Spinal cord (tissue), 9 donors: ENCODE measurements at regions not wholly inside any gene's neighbourhood (a gene's known extent, or its start where the extent isn't known, plus 50 kb on each side); places are given as distances from the start of the nearest gene placed in this dataset.

Experiments
- DNase-seq, 6 donors: peaks; one replicate each; pipeline versions ENCODE4 v3.0.0 to v3.0.0-alpha.2; 2013 to 2015; ENCODE audit warnings: low spot score in 6 of 6, low read depth in 4 of 6
- H3K27ac ChIP-seq: one replicate; pipeline ENCODE4 v1.5.1; 2013; ENCODE audit warnings: low read depth, low read length, control low read depth
- H3K27me3 ChIP-seq: one replicate; pipeline ENCODE4 v1.6.1; 2013; ENCODE audit warnings: low read length; ENCODE audit not compliant: control insufficient read depth, insufficient read depth
- H3K36me3 ChIP-seq: one replicate; pipeline ENCODE4 v1.6.1; 2013; ENCODE audit warnings: low read length; ENCODE audit not compliant: control insufficient read depth, insufficient read depth
- H3K4me1 ChIP-seq: one replicate; pipeline ENCODE4 v1.6.1; 2013; ENCODE audit warnings: low read length; ENCODE audit not compliant: control insufficient read depth, insufficient read depth
- H3K4me3 ChIP-seq: one replicate; pipeline ENCODE4 v1.5.1; 2013; ENCODE audit warnings: low read depth, low read length, control low read depth
- H3K9me3 ChIP-seq: one replicate; pipeline ENCODE4 v1.6.1; 2013; ENCODE audit warnings: low read length; ENCODE audit not compliant: control insufficient read depth, insufficient read depth
- WGBS: methylation state at CpG from one replicate; pipeline ENCODE4 v1.1.5; 2013; ENCODE audit warnings: missing lambda C conversion rate; ENCODE audit not compliant: insufficient coverage; 5-methylcytosine and 5-hydroxymethylcytosine counted together
- donor health status: healthy.

- DNase-seq: no peak
- H3K4me1 ChIP-seq: no peaks in the 10 kb centered on the region
- H3K36me3 ChIP-seq: no peaks in the 10 kb centered on the region
- WGBS: 95% methylated on average over 2 of the region's 3 CpGs
- H3K4me3 ChIP-seq: no peak overlapping the region
- H3K27me3 ChIP-seq: no peaks in the 10 kb centered on the region
- no peaks in the 10 kb centered on the region for H3K9me3 ChIP-seq
- no peak overlapping the region for H3K27ac ChIP-seq
Observed at GRCh38 chr12:115323223-115323905, 639.4 kb upstream of the TBX3 start.

- DNase-seq: no peak
- H3K9me3 ChIP-seq: no peaks in the 10 kb centered on the region
- H3K36me3 ChIP-seq: no peaks in the 10 kb centered on the region
- H3K27ac ChIP-seq: no peak overlapping the region
- H3K27me3 ChIP-seq: no peaks in the 10 kb centered on the region
- no peaks in the 10 kb centered on the region for H3K4me1 ChIP-seq
- WGBS: 48% methylated on average over 3 of the region's 4 CpGs
- H3K4me3 ChIP-seq: no peak overlapping the region
Observed at GRCh38 chr12:115322275-115322674, 638.3 kb upstream of the TBX3 start.

- no peak for DNase-seq
- Histone ChIP-seq H3K27me3 (no peaks in the 10 kb centered on the region), H3K4me1 (no peaks in the 10 kb centered on the region), H3K27ac (no peak overlapping the region), H3K9me3 (no peaks in the 10 kb centered on the region), H3K4me3 (no peak overlapping the region), H3K36me3 (no peaks in the 10 kb centered on the region)
- 84% methylated on average over 7 of the region's 8 CpGs for WGBS
Observed at GRCh38 chr12:115320967-115321366, 637.0 kb upstream of the TBX3 start.

GRCh38 chr12:115320451-115320850 is 636.5 kb upstream of the TBX3 start:
- no peaks in the 10 kb centered on the region for H3K27me3 ChIP-seq
- H3K4me1 ChIP-seq: no peaks in the 10 kb centered on the region
- no peak for DNase-seq
- no peaks in the 10 kb centered on the region for H3K36me3 ChIP-seq
- H3K9me3 ChIP-seq: no peaks in the 10 kb centered on the region
- no peak overlapping the region for H3K27ac ChIP-seq
- no peak overlapping the region for H3K4me3 ChIP-seq
- WGBS: 39% methylated on average over 3 of the region's 5 CpGs

- Histone ChIP-seq H3K27me3 (no peaks in the 10 kb centered on the region), H3K27ac (no peak overlapping the region), H3K4me1 (no peaks in the 10 kb centered on the region), H3K9me3 (no peaks in the 10 kb centered on the region), H3K4me3 (no peak overlapping the region), H3K36me3 (no peaks in the 10 kb centered on the region)
- peak in 1 of 6 donors; percentile 35 for DNase-seq
- 78% methylated on average over 7 of the region's 8 CpGs for WGBS
Observed at GRCh38 chr12:115319446-115320040, 635.6 kb upstream of the TBX3 start.

GRCh38 chr12:115313929-115314328 is 630.0 kb upstream of the TBX3 start:
- no peak overlapping the region for H3K27ac ChIP-seq
- H3K36me3 ChIP-seq: no peaks in the 10 kb centered on the region
- no peaks in the 10 kb centered on the region for H3K9me3 ChIP-seq
- no peaks in the 10 kb centered on the region for H3K27me3 ChIP-seq
- no peaks in the 10 kb centered on the region for H3K4me1 ChIP-seq
- H3K4me3 ChIP-seq: no peak overlapping the region
- 42% methylated on average over 2 of the region's 2 CpGs for WGBS
- DNase-seq: no peak

- Histone ChIP-seq H3K27ac (no peak overlapping the region), H3K4me3 (no peak overlapping the region), H3K4me1 (no peaks in the 10 kb centered on the region), H3K27me3 (no peaks in the 10 kb centered on the region), H3K36me3 (no peaks in the 10 kb centered on the region), H3K9me3 (no peaks in the 10 kb centered on the region)
- WGBS: no CpG with 5 or more reads among the region's 3 CpGs
- no peak for DNase-seq
Observed at GRCh38 chr12:115312901-115313300, 628.9 kb upstream of the TBX3 start.

- no peak for DNase-seq
- Histone ChIP-seq H3K36me3 (no peaks in the 10 kb centered on the region), H3K27ac (no peak overlapping the region), H3K9me3 (no peaks in the 10 kb centered on the region), H3K27me3 (no peaks in the 10 kb centered on the region), H3K4me1 (no peaks in the 10 kb centered on the region), H3K4me3 (no peak overlapping the region)
- WGBS: no CpG with 5 or more reads among the region's 4 CpGs
Observed at GRCh38 chr12:115311875-115312274, 627.9 kb upstream of the TBX3 start.

- WGBS: no CpG with 5 or more reads among the region's 1 CpG
- H3K27ac ChIP-seq: no peak overlapping the region
Observed at GRCh38 chr12:115308918-115309317, 624.9 kb upstream of the TBX3 start.

GRCh38 chr12:115306380-115306779 is 622.4 kb upstream of the TBX3 start:
- H3K27me3 ChIP-seq: no peaks in the 10 kb centered on the region
- 100% methylated on average over 1 of the region's 4 CpGs for WGBS
- no peaks in the 10 kb centered on the region for H3K36me3 ChIP-seq
- H3K4me1 ChIP-seq: no peaks in the 10 kb centered on the region
- no peaks in the 10 kb centered on the region for H3K9me3 ChIP-seq
- H3K27ac ChIP-seq: no peak overlapping the region
- no peak overlapping the region for H3K4me3 ChIP-seq
- DNase-seq: no peak

More at GRCh38 chr12:115308918-115309317, 624.9 kb upstream of the TBX3 start:
- no peak for DNase-seq
- Histone ChIP-seq H3K27me3 (no peaks in the 10 kb centered on the region), H3K4me1 (no peaks in the 10 kb centered on the region), H3K36me3 (no peaks in the 10 kb centered on the region), H3K4me3 (no peak overlapping the region), H3K9me3 (no peaks in the 10 kb centered on the region)
